Upper lobe of left lung (tissue), 4 donors: ENCODE measurements at regions not wholly inside any gene's neighbourhood (a gene's known extent, or its start where the extent isn't known, plus 50 kb on each side); places are given as distances from the start of the nearest gene placed in this dataset.
"Not testable (repeated sequence)": the region's sequence is repeated elsewhere in the genome, so short reads cannot be mapped to it uniquely, and the experiment has no call there.

Experiments
- CTCF ChIP-seq, 6 experiments: fragments of 450-650 bp in 4 of 6; fragments of 200-600 bp in 2 of 6; sonication (generic) in 2 of 6; IDR thresholded peaks; one replicate each; pipeline ENCODE4 v1.5.1; 2016 to 2019; ENCODE audit warnings: antibody characterized with exemption in 6 of 6
- EP300 ChIP-seq, 4 donors: sonication (generic); formaldehyde crosslinking; IDR thresholded peaks; one replicate each; pipeline ENCODE4 v1.5.1; 2017; ENCODE audit warnings: antibody characterized with exemption in 4 of 4, control low read depth in 2 of 4

DNA sequence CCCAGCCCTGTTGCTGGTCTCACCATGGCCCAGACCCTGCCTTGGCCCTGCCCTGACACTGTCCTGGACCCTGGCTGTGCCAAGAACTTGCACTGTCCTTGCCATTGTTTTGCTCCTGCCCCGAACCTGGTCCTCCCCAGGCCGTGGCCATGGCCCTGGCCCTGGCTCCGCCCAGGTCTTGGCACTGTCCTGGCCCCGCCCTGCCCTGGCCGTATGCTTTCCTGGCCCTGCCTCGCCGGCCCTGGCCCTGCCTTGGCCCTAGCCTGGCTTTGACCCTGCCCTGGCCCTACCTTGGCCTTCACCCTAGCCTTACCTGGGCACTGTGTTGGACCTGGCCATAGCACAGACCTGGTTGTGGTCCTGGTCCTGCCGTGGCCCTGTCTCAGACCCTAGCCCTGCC, 1558.9 kb downstream of the RPIA start:
- not testable (repeated sequence) for TF ChIP-seq CTCF, EP300 (IDR thresholded peaks at IDR 0.05)
